HAP-1 (cell line): ENCODE measurements at regions not wholly inside any gene's neighbourhood (a gene's known extent, or its start where the extent isn't known, plus 50 kb on each side); places are given as distances from the start of the nearest gene placed in this dataset.

Experiments used
- DNase-seq, 2 experiments: peaks; one replicate each; pipeline ENCODE4 v3.0.0-alpha.2; 2016 to 2020; ENCODE audit warnings: low spot score in 2 of 2
- H3K27me3 ChIP-seq: fragments of 250-450 bp; sonication (Bioruptor Pico); 2 replicates; pipeline ENCODE4 v1.5.1; 2020; ENCODE audit warnings: low read depth, mild to moderate bottlenecking, moderate library complexity
- H3K36me3 ChIP-seq: fragments of 250-450 bp; sonication (Bioruptor Pico); replicated peaks from 2 replicates; pipeline ENCODE4 v1.5.1; 2020; ENCODE audit warnings: mild to moderate bottlenecking
- H3K4me1 ChIP-seq: fragments of 250-450 bp; sonication (Bioruptor Pico); 2 replicates; pipeline ENCODE4 v1.5.1; 2020; ENCODE audit warnings: mild to moderate bottlenecking
- H3K4me3 ChIP-seq: fragments of 250-450 bp; sonication (Bioruptor Pico); 2 replicates; pipeline ENCODE4 v1.5.1; 2020; ENCODE audit warnings: mild to moderate bottlenecking, moderate library complexity
- H3K9me3 ChIP-seq: fragments of 250-450 bp; sonication (Bioruptor Pico); 2 replicates; pipeline ENCODE4 v1.5.1; 2020; ENCODE audit warnings: mild to moderate bottlenecking, moderate library complexity
- in situ Hi-C: fragments of 300-500 bp; cut with MboI; formaldehyde crosslinking; loops from 3 replicates; pipeline ENCODE4 v1.14.3; 2020; ENCODE audit warnings: low sequenced_read_pairs, inconsistent platforms, mixed read lengths

- H3K36me3 ChIP-seq = no peaks in the 10 kb centered on the region
- DNase-seq = no peak
- no peak overlapping the region for H3K4me3 ChIP-seq
- H3K4me1 ChIP-seq = no peaks in the 10 kb centered on the region
- H3K9me3 ChIP-seq = no peaks in the 10 kb centered on the region
- in situ Hi-C loops = no loop called here
- no peaks in the 10 kb centered on the region for H3K27me3 ChIP-seq
Measured at GRCh38 chr2:5854797-5855196, 162.6 kb downstream of the SOX11 start.

DNA sequence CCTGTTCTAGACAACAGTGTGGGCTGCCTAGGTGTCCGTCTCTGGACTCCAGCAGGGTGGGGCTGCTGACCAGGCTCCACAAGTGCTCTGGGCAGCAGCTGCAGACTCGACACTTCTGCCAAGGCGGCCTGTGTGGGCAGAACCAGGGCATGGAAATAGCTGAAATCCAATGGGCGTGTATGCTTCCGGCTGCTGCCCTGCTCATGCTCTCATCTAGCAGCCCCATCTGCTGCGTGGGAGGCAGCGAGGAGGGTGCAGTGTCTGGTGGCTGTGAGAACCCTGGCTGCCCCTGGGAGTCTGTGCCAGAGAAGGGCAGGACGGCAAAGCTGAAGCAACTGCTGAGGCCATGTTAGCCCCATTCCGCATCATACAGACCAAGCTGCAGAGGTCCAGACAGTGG is 174.9 kb downstream of the SOX11 start:
- Histone ChIP-seq H3K4me3 (no peak overlapping the region), H3K27me3 (no peaks in the 10 kb centered on the region), H3K9me3 (no peaks in the 10 kb centered on the region), H3K4me1 (no peaks in the 10 kb centered on the region), H3K36me3 (no peaks in the 10 kb centered on the region)
- in situ Hi-C loops = no loop called here
- no peak for DNase-seq

DNA sequence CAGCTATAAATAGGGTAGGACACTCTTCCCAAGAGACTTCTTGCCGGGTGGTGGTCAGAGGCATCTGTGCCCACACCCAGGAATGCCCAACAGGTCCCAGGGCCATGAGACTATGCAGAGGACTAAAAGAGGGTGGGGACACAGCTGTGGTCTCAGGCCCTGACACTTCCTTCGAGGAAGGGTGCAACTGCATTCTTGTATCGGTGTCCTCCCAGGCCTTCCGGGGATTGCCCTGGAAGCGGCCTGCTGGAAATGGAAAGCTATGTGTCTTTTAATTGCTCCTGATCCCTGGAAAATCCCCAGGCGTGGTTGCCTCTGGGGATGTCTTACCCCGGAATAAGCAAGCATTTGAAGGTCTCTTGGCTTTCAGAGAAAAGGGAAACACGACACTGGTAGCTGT is 176.7 kb downstream of the SOX11 start:
- H3K4me3 ChIP-seq = no peak overlapping the region
- no peak for DNase-seq
- no peaks in the 10 kb centered on the region for H3K27me3 ChIP-seq
- in situ Hi-C loops = no loop called here
- no peaks in the 10 kb centered on the region for H3K36me3 ChIP-seq
- no peaks in the 10 kb centered on the region for H3K9me3 ChIP-seq
- H3K4me1 ChIP-seq = no peaks in the 10 kb centered on the region

- Histone ChIP-seq H3K36me3 (no peaks in the 10 kb centered on the region), H3K27me3 (no peaks in the 10 kb centered on the region)
Measured at GRCh38 chr2:5869936-5870335, 177.8 kb downstream of the SOX11 start.

GRCh38 chr2:5877360-5877759 is 185.2 kb downstream of the SOX11 start:
- DNase-seq = no peak
- in situ Hi-C loops = no loop called here
- Histone ChIP-seq H3K9me3 (no peaks in the 10 kb centered on the region), H3K36me3 (no peaks in the 10 kb centered on the region), H3K27me3 (no peaks in the 10 kb centered on the region), H3K4me3 (no peak overlapping the region), H3K4me1 (no peaks in the 10 kb centered on the region)

More at GRCh38 chr2:5869936-5870335, 177.8 kb downstream of the SOX11 start:
- in situ Hi-C loops = no loop called here
- Histone ChIP-seq H3K4me3 (no peak overlapping the region), H3K9me3 (no peaks in the 10 kb centered on the region), H3K4me1 (no peaks in the 10 kb centered on the region)
- no peak for DNase-seq

DNA sequence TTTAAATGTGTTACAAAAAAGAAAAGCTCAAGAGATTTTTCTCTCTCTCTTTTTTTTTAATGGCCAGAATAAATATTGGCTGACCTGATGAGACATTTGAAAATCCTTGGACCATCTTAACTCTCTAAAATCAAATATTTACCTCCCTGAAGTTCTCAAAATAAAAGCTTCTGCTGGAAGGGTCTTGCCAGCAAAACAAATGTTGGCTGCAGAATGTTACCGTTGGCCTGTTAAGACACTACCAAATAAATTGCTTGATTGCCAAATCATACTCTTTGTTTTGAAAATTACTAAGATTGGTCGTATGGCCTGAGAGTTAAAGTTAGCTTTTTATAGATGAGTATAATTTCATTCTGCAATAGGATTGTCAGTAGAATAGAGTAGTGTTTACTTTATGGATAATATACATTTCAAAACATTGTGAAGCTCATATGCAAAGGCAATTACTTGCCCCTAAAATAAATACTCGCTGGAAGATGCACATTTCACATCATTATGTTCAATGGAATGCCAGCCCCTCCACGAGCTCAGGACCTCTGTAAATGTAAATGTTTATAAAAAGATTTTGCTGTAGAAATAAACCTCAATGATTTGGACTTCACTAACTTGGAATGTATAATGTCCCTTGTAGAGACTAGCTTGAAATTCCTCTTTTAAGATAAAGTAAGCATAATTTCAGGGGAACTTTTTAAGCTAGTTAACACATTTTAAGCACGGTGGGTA is 193.4 kb downstream of the SOX11 start:
- Histone ChIP-seq H3K4me1 (no peaks in the 10 kb centered on the region), H3K36me3 (no peaks in the 10 kb centered on the region), H3K4me3 (no peak overlapping the region), H3K9me3 (no peaks in the 10 kb centered on the region), H3K27me3 (no peaks in the 10 kb centered on the region)
- no peak for DNase-seq
- in situ Hi-C loops = no loop called here

DNA sequence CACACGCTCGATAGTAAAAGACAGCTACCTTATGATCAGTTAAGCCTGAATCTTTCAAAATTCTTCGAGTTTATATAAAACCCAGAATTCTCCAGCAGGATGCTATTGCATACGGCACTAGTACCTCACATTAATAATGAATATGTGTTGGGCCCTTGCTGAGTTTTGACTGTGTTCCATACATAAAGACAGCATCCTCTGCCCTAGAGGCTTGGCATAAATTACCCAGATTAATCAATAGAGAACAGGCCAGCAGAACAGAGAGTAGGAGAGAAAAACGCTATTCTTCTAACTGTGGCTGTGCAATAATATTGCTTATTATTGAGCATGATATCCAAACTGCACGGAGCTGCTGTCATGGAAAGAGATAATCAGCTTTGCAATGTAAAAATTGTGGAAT is 194.3 kb downstream of the SOX11 start:
- no peak for DNase-seq
- in situ Hi-C loops = no loop called here
- Histone ChIP-seq H3K27me3 (no peaks in the 10 kb centered on the region), H3K36me3 (no peaks in the 10 kb centered on the region), H3K4me1 (no peaks in the 10 kb centered on the region), H3K4me3 (no peak overlapping the region), H3K9me3 (no peaks in the 10 kb centered on the region)

GRCh38 chr2:5888126-5888525 is 195.9 kb downstream of the SOX11 start:
- in situ Hi-C loops = no loop called here
- no peak for DNase-seq
- Histone ChIP-seq H3K4me1 (no peaks in the 10 kb centered on the region), H3K36me3 (no peaks in the 10 kb centered on the region), H3K4me3 (no peak overlapping the region), H3K27me3 (no peaks in the 10 kb centered on the region), H3K9me3 (no peaks in the 10 kb centered on the region)

GRCh38 chr2:5889519-5889918 is 197.3 kb downstream of the SOX11 start:
- Histone ChIP-seq H3K4me1 (no peaks in the 10 kb centered on the region), H3K27me3 (no peaks in the 10 kb centered on the region), H3K4me3 (no peak overlapping the region), H3K36me3 (no peaks in the 10 kb centered on the region), H3K9me3 (no peaks in the 10 kb centered on the region)
- DNase-seq = no peak
- in situ Hi-C loops = no loop called here

GRCh38 chr2:5894355-5894754 is 202.2 kb downstream of the SOX11 start:
- in situ Hi-C loops = no loop called here
- Histone ChIP-seq H3K9me3 (no peaks in the 10 kb centered on the region), H3K4me1 (no peaks in the 10 kb centered on the region), H3K36me3 (no peaks in the 10 kb centered on the region), H3K27me3 (no peaks in the 10 kb centered on the region), H3K4me3 (no peak overlapping the region)
- no peak for DNase-seq

- Histone ChIP-seq H3K27me3 (no peaks in the 10 kb centered on the region), H3K9me3 (no peaks in the 10 kb centered on the region), H3K4me3 (no peak overlapping the region), H3K36me3 (no peaks in the 10 kb centered on the region), H3K4me1 (no peaks in the 10 kb centered on the region)
- no peak for DNase-seq
- in situ Hi-C loops = no loop called here
Measured at GRCh38 chr2:5895284-5895683, 203.1 kb downstream of the SOX11 start.

DNA sequence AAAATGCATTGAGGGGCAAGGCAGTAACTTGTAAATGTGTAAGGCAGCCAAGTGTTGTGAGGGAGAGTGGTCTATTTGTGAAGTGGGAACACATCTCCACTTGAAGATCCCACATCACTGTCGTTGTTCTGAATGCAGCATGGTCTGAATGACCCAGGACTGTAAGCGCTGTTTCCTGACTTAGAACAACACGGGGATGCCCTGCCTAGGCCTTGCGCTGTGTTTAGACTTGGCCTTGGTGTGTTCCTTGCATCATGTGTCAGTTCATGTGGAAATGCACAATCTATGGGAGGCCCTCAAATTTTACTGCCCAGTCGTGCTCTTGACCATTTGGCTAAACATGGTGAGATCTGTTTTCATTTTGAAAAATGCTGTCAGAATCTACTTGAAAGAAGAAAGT is 205.1 kb downstream of the SOX11 start:
- H3K4me1 ChIP-seq = no peaks in the 10 kb centered on the region
- no peaks in the 10 kb centered on the region for H3K9me3 ChIP-seq
- no peak overlapping the region for H3K4me3 ChIP-seq
- no peak for DNase-seq
- in situ Hi-C loops = no loop called here
- H3K27me3 ChIP-seq = no peaks in the 10 kb centered on the region
- H3K36me3 ChIP-seq = no peaks in the 10 kb centered on the region

GRCh38 chr2:5898667-5899066 is 206.5 kb downstream of the SOX11 start:
- no peak for DNase-seq

GRCh38 chr2:5905661-5906060 is 213.5 kb downstream of the SOX11 start:
- in situ Hi-C loops = no loop called here
- no peaks in the 10 kb centered on the region for H3K27me3 ChIP-seq

More at GRCh38 chr2:5898667-5899066, 206.5 kb downstream of the SOX11 start:
- no peaks in the 10 kb centered on the region for H3K27me3 ChIP-seq
- no peaks in the 10 kb centered on the region for H3K4me1 ChIP-seq
- in situ Hi-C loops = no loop called here
- H3K4me3 ChIP-seq = no peak overlapping the region
- no peaks in the 10 kb centered on the region for H3K36me3 ChIP-seq
- no peaks in the 10 kb centered on the region for H3K9me3 ChIP-seq

DNA sequence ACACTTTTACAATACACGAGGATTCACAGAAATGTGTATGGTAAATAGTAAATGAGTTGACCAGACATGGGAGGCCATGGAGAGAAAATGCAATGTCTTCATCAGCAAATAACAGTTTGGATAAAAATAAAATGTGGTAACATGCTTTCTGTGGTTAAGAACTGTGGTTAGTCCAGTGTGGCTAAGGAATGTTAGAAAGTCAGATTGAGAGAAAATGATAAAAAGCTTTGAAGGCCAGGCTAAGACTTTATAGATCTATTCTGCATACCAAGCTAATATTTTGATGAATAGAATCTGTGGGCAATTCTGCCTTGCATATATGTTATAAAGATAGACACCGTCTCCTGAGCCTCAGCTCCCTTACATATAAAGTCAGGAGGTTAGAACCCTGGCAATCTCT is 215.9 kb downstream of the SOX11 start:
- Histone ChIP-seq H3K4me1 (no peaks in the 10 kb centered on the region), H3K4me3 (no peak overlapping the region), H3K27me3 (no peaks in the 10 kb centered on the region), H3K9me3 (no peaks in the 10 kb centered on the region; the same call in 1 of the 2 replicates), H3K36me3 (no peaks in the 10 kb centered on the region)
- no peak for DNase-seq
- in situ Hi-C loops = no loop called here

More at GRCh38 chr2:5905661-5906060, 213.5 kb downstream of the SOX11 start:
- no peak overlapping the region for H3K4me3 ChIP-seq
- H3K9me3 ChIP-seq = no peaks in the 10 kb centered on the region; the same call in 1 of the 2 replicates
- DNase-seq = no peak
- no peaks in the 10 kb centered on the region for H3K36me3 ChIP-seq
- H3K4me1 ChIP-seq = no peaks in the 10 kb centered on the region
